DND-41 (cell line): ENCODE measurements at regions not wholly inside any gene's neighbourhood (a gene's known extent, or its start where the extent isn't known, plus 50 kb on each side); places are given as distances from the start of the nearest gene placed in this dataset.

Source experiments
- ATAC-seq: fragments of 200-7000 bp; cut with Tn5 transposase; 3 replicates; pipeline ENCODE4 v1.9.1; 2021; ENCODE audit warnings: low read depth; ENCODE audit not compliant: insufficient read depth
- DNase-seq: peaks from one replicate; pipeline ENCODE4 v3.0.0-alpha.2; 2020
- H2AFZ ChIP-seq: 2 replicates; pipeline ENCODE4 v1.6.0; 2012; ENCODE audit warnings: low read depth, low read length
- H3K27ac ChIP-seq: 2 replicates; pipeline ENCODE4 v1.5.1; 2012; ENCODE audit warnings: low read length, inconsistent platforms
- H3K27me3 ChIP-seq: fragments of 200-600 bp; sonication (generic); 2 replicates; pipeline ENCODE4 v1.6.0; 2012; ENCODE audit warnings: low read length, mild to moderate bottlenecking, inconsistent platforms; ENCODE audit not compliant: insufficient read depth, poor library complexity
- H3K36me3 ChIP-seq: 2 replicates; pipeline ENCODE4 v1.5.1; 2012; ENCODE audit warnings: low read length, inconsistent platforms; ENCODE audit not compliant: insufficient read depth
- H3K4me1 ChIP-seq: 2 replicates; pipeline ENCODE4 v1.5.1; 2012; ENCODE audit warnings: mild to moderate bottlenecking, low read length; ENCODE audit not compliant: insufficient read depth
- H3K4me2 ChIP-seq: 2 replicates; pipeline ENCODE4 v1.6.0; 2012; ENCODE audit warnings: mild to moderate bottlenecking, moderate library complexity, low read length, inconsistent platforms; ENCODE audit not compliant: insufficient read depth
- H3K4me3 ChIP-seq, 2 experiments: fragments of 200-600 bp in 1 of 2; shearing (Covaris generic) in 1 of 2; 2 replicates each; pipeline ENCODE4 v1.5.1; 2012 to 2016; ENCODE audit warnings: inconsistent platforms in 2 of 2, low read length in 2 of 2, mild to moderate bottlenecking in 2 of 2, low read depth in 1 of 2, moderate library complexity in 1 of 2
- H3K79me2 ChIP-seq: 2 replicates; pipeline ENCODE4 v1.6.0; 2012; ENCODE audit warnings: low read length, inconsistent platforms; ENCODE audit not compliant: insufficient read depth
- H3K9ac ChIP-seq: 2 replicates; pipeline ENCODE4 v1.6.0; 2012; ENCODE audit warnings: low read depth, mild to moderate bottlenecking, inconsistent platforms, low read length, moderate library complexity
- H3K9me3 ChIP-seq: 2 replicates; pipeline ENCODE4 v1.5.1; 2012; ENCODE audit warnings: low read length, moderate library complexity, mild to moderate bottlenecking, inconsistent platforms; ENCODE audit not compliant: insufficient read depth, severe bottlenecking
- H4K20me1 ChIP-seq: 2 replicates; pipeline ENCODE4 v1.6.0; 2012; ENCODE audit warnings: low read length; ENCODE audit not compliant: insufficient read depth
- CTCF ChIP-seq: IDR thresholded peaks from 2 replicates; pipeline ENCODE4 v1.5.1; 2012; ENCODE audit warnings: borderline replicate concordance, low read length, moderate library complexity, mild to moderate bottlenecking; ENCODE audit not compliant: poor library complexity, severe bottlenecking; ENCODE audit errors: extremely low read depth
- EZH2 ChIP-seq: IDR thresholded peaks from 3 replicates; pipeline ENCODE4 v1.6.1; 2012; ENCODE audit warnings: borderline replicate concordance, low read depth, mild to moderate bottlenecking, moderate library complexity, low read length, inconsistent platforms; ENCODE audit not compliant: severe bottlenecking

GRCh38 chr7:26447116-26447515 lies 155.5 kb downstream of the SNX10 start:
- Histone ChIP-seq H3K27ac (no peak overlapping the region), H3K9me3 (no peaks in the 10 kb centered on the region), H2AFZ (no peak overlapping the region), H3K4me3 (no peak overlapping the region), H3K36me3 (no peaks in the 10 kb centered on the region), H3K4me2 (no peak overlapping the region), H4K20me1 (no peaks in the 10 kb centered on the region), H3K4me1 (no peaks in the 10 kb centered on the region), H3K79me2 (no peaks in the 10 kb centered on the region), H3K27me3 (peaks cover 8% of the 10 kb centered on the region), H3K9ac (no peak overlapping the region)
- TF ChIP-seq CTCF (no peak), EZH2 (no peak)
- ATAC-seq (no peak), DNase-seq (no peak)

DNA sequence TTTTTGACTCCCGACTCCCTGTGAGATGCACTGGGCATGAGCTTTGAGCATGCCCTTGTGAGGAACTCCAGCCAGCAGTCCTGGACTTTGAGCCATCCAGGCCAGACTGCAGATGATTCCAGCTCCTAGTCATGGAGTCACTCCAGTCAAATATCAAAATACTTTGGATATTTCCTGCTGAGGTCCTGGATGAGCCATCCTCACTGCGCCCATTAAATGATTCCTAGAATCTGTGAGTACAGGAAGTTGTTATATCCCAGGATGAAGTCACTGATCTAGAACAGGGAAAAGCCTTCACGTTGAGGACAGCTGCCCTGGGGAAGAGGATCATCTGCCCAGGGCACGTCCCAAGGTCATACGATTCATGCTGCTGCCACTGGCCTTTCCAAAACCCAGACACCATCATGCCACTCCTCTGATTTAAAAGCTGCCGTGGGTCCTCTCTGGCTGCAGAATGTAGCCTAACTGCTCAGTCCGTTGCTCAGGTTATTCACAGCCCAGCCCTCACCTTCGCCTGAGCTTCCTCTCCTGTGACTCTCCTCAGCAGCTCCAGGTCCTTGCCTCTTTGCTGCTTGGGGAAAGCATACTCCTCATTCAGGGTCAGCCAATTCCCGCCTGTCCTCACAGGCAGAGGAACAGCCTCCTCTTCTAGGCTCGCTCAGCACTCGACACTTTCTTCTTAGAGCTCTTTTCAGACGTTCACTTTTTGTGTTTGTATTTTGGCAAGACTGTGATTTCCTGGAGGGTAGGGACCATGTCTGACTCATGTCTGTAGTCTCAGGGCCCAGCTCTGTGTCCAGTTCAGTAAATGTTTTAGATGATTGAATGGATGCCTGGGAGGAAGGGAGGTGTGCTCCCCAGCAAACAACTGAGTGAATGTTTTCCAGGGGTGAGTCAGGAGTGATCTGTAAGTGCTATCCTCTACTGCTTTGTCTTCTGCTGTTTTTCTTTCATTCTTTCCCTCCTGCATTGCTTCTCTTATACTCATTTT lies 157.8 kb downstream of the SNX10 start:
- TF ChIP-seq EZH2: no peak
- TF ChIP-seq CTCF: no peak
- H3K27ac ChIP-seq: no peak overlapping the region
- no peaks in the 10 kb centered on the region for H3K79me2 ChIP-seq
- DNase-seq: no peak
- H3K27me3 ChIP-seq: peaks cover 8% of the 10 kb centered on the region
- no peaks in the 10 kb centered on the region for H3K9me3 ChIP-seq
- no peaks in the 10 kb centered on the region for H3K4me1 ChIP-seq
- ATAC-seq: no peak
- no peaks in the 10 kb centered on the region for H4K20me1 ChIP-seq
- no peak overlapping the region for H3K4me2 ChIP-seq
- no peak overlapping the region for H2AFZ ChIP-seq
- no peaks in the 10 kb centered on the region for H3K36me3 ChIP-seq
- no peak overlapping the region for H3K9ac ChIP-seq
- no peak overlapping the region for H3K4me3 ChIP-seq

- Histone ChIP-seq H3K4me1 (no peaks in the 10 kb centered on the region), H4K20me1 (no peaks in the 10 kb centered on the region), H3K9ac (no peak overlapping the region), H3K4me2 (no peak overlapping the region), H3K9me3 (no peaks in the 10 kb centered on the region), H2AFZ (no peak overlapping the region), H3K79me2 (no peaks in the 10 kb centered on the region), H3K4me3 (no peak overlapping the region), H3K36me3 (no peaks in the 10 kb centered on the region), H3K27me3 (peaks cover 8% of the 10 kb centered on the region), H3K27ac (no peak overlapping the region)
- DNase-seq (no peak), ATAC-seq (no peak)
- no peak for TF ChIP-seq EZH2
- no peak for TF ChIP-seq CTCF
Observed at GRCh38 chr7:26451997-26452396, 160.3 kb downstream of the SNX10 start.
